Ovary (tissue), 3 donors: ENCODE measurements at regions not wholly inside any gene's neighbourhood (a gene's known extent, or its start where the extent isn't known, plus 50 kb on each side); places are given as distances from the start of the nearest gene placed in this dataset.

Source experiments
- CTCF ChIP-seq, 3 donors: fragments of 450-650 bp in 2 of 3; fragments of 200-600 bp in 1 of 3; IDR thresholded peaks; one replicate each; pipeline versions ENCODE4 v1.5.1 to v1.8.0; 2016 to 2022; ENCODE audit warnings: antibody characterized with exemption in 3 of 3, mild to moderate bottlenecking in 1 of 3
- POLR2A ChIP-seq: fragments of 450-650 bp; IDR thresholded peaks from one replicate; pipeline ENCODE4 v1.6.1; 2017; ENCODE audit warnings: antibody characterized with exemption, mild to moderate bottlenecking, moderate library complexity
- donor health status: DM: no; HTN: no; CAD: no.

DNA sequence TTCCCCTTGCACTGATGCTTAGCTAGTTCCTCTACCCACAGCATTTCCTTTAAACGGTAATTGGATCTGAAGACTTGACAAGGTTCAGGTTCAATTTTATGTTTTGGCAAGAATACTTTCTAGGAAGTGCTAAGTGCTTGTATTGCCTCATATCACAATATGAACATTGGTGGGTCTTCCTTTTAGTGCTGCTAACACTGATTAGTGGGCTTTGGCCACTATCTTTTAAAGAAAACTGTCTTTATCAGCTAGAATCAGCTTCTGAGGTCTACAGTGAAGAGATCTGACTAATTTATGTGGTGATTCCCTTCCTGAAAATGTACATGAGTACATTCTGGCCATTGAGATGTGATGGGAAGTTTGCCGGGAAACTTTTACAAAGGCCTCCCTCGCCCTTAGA is 316.7 kb upstream of the KLF3 start:
- TF ChIP-seq POLR2A = no peak
- TF ChIP-seq CTCF (IDR thresholded peaks at IDR 0.05) = no peak
